Keratinocyte (primary cell): ENCODE measurements at regions not wholly inside any gene's neighbourhood (a gene's known extent, or its start where the extent isn't known, plus 50 kb on each side); places are given as distances from the start of the nearest gene placed in this dataset.

ENCODE experiments used
- DNase-seq: peaks from one replicate; pipeline ENCODE4 v3.0.0-alpha.2; 2011; ENCODE audit warnings: low read depth, missing footprints, low spot score
- FAIRE-seq: peaks from 2 replicates; lab custom pipeline; 2011; peaks lifted over from hg19 to GRCh38; lab: Jason Lieb, UNC
- H2AFZ ChIP-seq: 2 replicates; pipeline ENCODE4 v1.6.0; 2012; ENCODE audit warnings: low read length, control low read depth, inconsistent platforms; ENCODE audit not compliant: control insufficient read depth
- H3K27ac ChIP-seq: 2 replicates; pipeline ENCODE4 v1.5.1; 2011; ENCODE audit warnings: low read length; ENCODE audit not compliant: control insufficient read depth, insufficient read depth
- H3K27me3 ChIP-seq: 3 replicates; pipeline ENCODE4 v1.6.0; 2011; ENCODE audit warnings: low read length; ENCODE audit not compliant: control insufficient read depth, insufficient read depth; ENCODE audit errors: extremely low read depth
- H3K36me3 ChIP-seq, 2 experiments: 2 replicates in 1 of 2; 3 replicates in 1 of 2; pipeline ENCODE4 v1.5.1; 2011; ENCODE audit warnings: low read length in 2 of 2, mild to moderate bottlenecking in 1 of 2; ENCODE audit not compliant: control insufficient read depth in 2 of 2, insufficient read depth in 2 of 2; ENCODE audit errors: extremely low read depth in 1 of 2
- H3K4me1 ChIP-seq: 3 replicates; pipeline ENCODE4 v1.5.1; 2011; ENCODE audit warnings: low read length; ENCODE audit not compliant: control insufficient read depth, insufficient read depth; ENCODE audit errors: extremely low read depth
- H3K4me2 ChIP-seq: 3 replicates; pipeline ENCODE4 v1.6.0; 2011; ENCODE audit warnings: low read depth, low read length; ENCODE audit not compliant: control insufficient read depth, insufficient read depth; ENCODE audit errors: extremely low read depth
- H3K4me3 ChIP-seq, 3 experiments: fragments of 200-600 bp in 1 of 3; sonication (generic) in 1 of 3; 2 replicates in 2 of 3; 3 replicates in 1 of 3; pipeline ENCODE4 v1.5.1; 2011 to 2016; ENCODE audit warnings: low read length in 3 of 3, mild to moderate bottlenecking in 3 of 3, control low read depth in 2 of 3, inconsistent platforms in 1 of 3, low read depth in 1 of 3, mixed read lengths in 1 of 3, mixed run types in 1 of 3, moderate library complexity in 1 of 3; ENCODE audit not compliant: control insufficient read depth in 2 of 3, insufficient read depth in 2 of 3; ENCODE audit errors: extremely low read depth in 1 of 3
- H3K79me2 ChIP-seq: 2 replicates; pipeline ENCODE4 v1.6.0; 2012; ENCODE audit warnings: low read length; ENCODE audit not compliant: control insufficient read depth, insufficient read depth
- H3K9ac ChIP-seq: 3 replicates; pipeline ENCODE4 v1.6.0; 2011; ENCODE audit warnings: low read length; ENCODE audit not compliant: control insufficient read depth, insufficient read depth; ENCODE audit errors: extremely low read depth
- H3K9me1 ChIP-seq: 3 replicates; pipeline ENCODE4 v1.6.0; 2011; ENCODE audit warnings: low read length; ENCODE audit not compliant: control insufficient read depth, insufficient read depth; ENCODE audit errors: extremely low read depth
- H3K9me3 ChIP-seq: 2 replicates; pipeline ENCODE4 v1.5.1; 2012; ENCODE audit warnings: low read depth, low read length; ENCODE audit not compliant: control insufficient read depth
- H4K20me1 ChIP-seq: 3 replicates; pipeline ENCODE4 v1.6.0; 2011; ENCODE audit warnings: low read length; ENCODE audit not compliant: control insufficient read depth, insufficient read depth; ENCODE audit errors: extremely low read depth
- CTCF ChIP-seq, 3 experiments: IDR thresholded peaks in 1 of 3; conservative IDR thresholded peaks in 1 of 3; optimal IDR thresholded peaks in 1 of 3; 2 replicates in 2 of 3; 3 replicates in 1 of 3; pipeline versions ENCODE3 to v1.5.1; 2011; ENCODE audit warnings: low read length in 3 of 3, mild to moderate bottlenecking in 3 of 3, moderate library complexity in 2 of 3, control low read depth in 1 of 3, inconsistent platforms in 1 of 3; ENCODE audit not compliant: insufficient read depth in 2 of 3; ENCODE audit errors: extremely low read depth in 1 of 3
- EZH2 ChIP-seq: IDR thresholded peaks from one replicate; pipeline ENCODE4 v1.6.1; 2012; ENCODE audit warnings: inconsistent platforms, mild to moderate bottlenecking, low read length, moderate library complexity
- dilution Hi-C: fragments of 300-500 bp; cut with MboI; formaldehyde crosslinking; loops from one replicate; pipeline ENCODE4 v1.7.0; 2020; ENCODE audit warnings: low sequenced_read_pairs; ENCODE audit not compliant: extremely low pct_ligation_motif_present

- Histone ChIP-seq H3K4me1 (no peaks in the 10 kb centered on the region), H3K9ac (no peak overlapping the region), H4K20me1 (no peaks in the 10 kb centered on the region), H3K27ac (no peak overlapping the region), H3K4me3 (no peak overlapping the region), H3K9me1 (no peaks in the 10 kb centered on the region), H3K27me3 (no peaks in the 10 kb centered on the region), H2AFZ (no peak overlapping the region), H3K4me2 (no peak overlapping the region), H3K79me2 (no peaks in the 10 kb centered on the region), H3K36me3 (no peaks in the 10 kb centered on the region), H3K9me3 (no peaks in the 10 kb centered on the region)
- dilution Hi-C loops = no loop called here
- no peak for TF ChIP-seq EZH2
- no peak for TF ChIP-seq CTCF (optimal IDR thresholded peaks at IDR 0.05 in 1 of 3, IDR thresholded peaks at IDR 0.05 in 1 of 3, conservative IDR thresholded peaks at IDR 0.05 in 1 of 3; ENCODE audit: extremely low read depth in 1 of 3, insufficient read depth in 2 of 3, low read length in 3 of 3)
- DNase-seq = no peak
- no peak for FAIRE-seq
These were observed 800.5 kb upstream of the DIAPH2 start for GRCh38 chrX:95884186-95884585.

- Histone ChIP-seq H2AFZ (no peak overlapping the region), H4K20me1 (no peaks in the 10 kb centered on the region), H3K4me1 (no peaks in the 10 kb centered on the region), H3K27ac (no peak overlapping the region), H3K36me3 (no peaks in the 10 kb centered on the region), H3K4me2 (no peak overlapping the region), H3K4me3 (no peak overlapping the region), H3K79me2 (no peaks in the 10 kb centered on the region), H3K9me3 (no peaks in the 10 kb centered on the region), H3K9me1 (no peaks in the 10 kb centered on the region), H3K9ac (no peak overlapping the region), H3K27me3 (no peaks in the 10 kb centered on the region)
- DNase-seq (no peak), FAIRE-seq (no peak)
- TF ChIP-seq CTCF (optimal IDR thresholded peaks at IDR 0.05 in 1 of 3, IDR thresholded peaks at IDR 0.05 in 1 of 3, conservative IDR thresholded peaks at IDR 0.05 in 1 of 3; ENCODE audit: extremely low read depth in 1 of 3, insufficient read depth in 2 of 3, low read length in 3 of 3) = no peak
- no peak for TF ChIP-seq EZH2
- dilution Hi-C loops = no loop called here
These were observed 799.6 kb upstream of the DIAPH2 start for GRCh38 chrX:95885074-95885473.
